HCT116 (cell line): ENCODE measurements at regions not wholly inside any gene's neighbourhood (a gene's known extent, or its start where the extent isn't known, plus 50 kb on each side); places are given as distances from the start of the nearest gene placed in this dataset.

Experiments
- ATAC-seq: fragments of 200-7000 bp; cut with Tn5 transposase; 2 replicates; pipeline ENCODE4 v1.9.1; 2020; ENCODE audit warnings: mild to moderate bottlenecking, moderate library complexity
- BruUV-seq: library from RNA; stranded (reverse); fragments of 400-500 nt; replicated peaks from 2 replicates; lab custom pipeline; 2021; lab: Mats Ljungman, UMichigan
- CTCF ChIA-PET: fragments of 300-600 bp; sonication (Branson Sonifier 250); formaldehyde crosslinking; loops from one replicate; lab custom pipeline; 2021; ENCODE audit warnings: antibody characterized with exemption; lab: Charles Lee
- POLR2A ChIA-PET: fragments of 300-600, 350-600 bp; sonication (Branson Sonifier 250); formaldehyde crosslinking; loops from one replicate; lab custom pipeline; 2021; ENCODE audit warnings: antibody characterized with exemption; lab: Charles Lee
- RAD21 ChIA-PET, 2 experiments: fragments of 300-600 bp; sonication (Branson Sonifier 250); formaldehyde crosslinking; loops; one replicate each; lab custom pipeline; 2023; ENCODE audit warnings: low total read pairs in 2 of 2; ENCODE audit not compliant: uncharacterized antibody in 2 of 2, unreplicated experiment in 2 of 2, low non-redundant PET in 1 of 2; lab: Charles Lee
- DNase-seq: peaks from one replicate; pipeline ENCODE4 v3.0.0-alpha.2; 2010; ENCODE audit warnings: low read depth, low spot score
- H2AFZ ChIP-seq: fragments of 200-600 bp; shearing (Covaris generic), sonication (generic); 2 replicates; pipeline ENCODE4 v1.6.1; 2017; ENCODE audit warnings: low read depth, mixed run types, mixed read lengths, antibody characterized with exemption, low read length; ENCODE audit not compliant: poor library complexity, severe bottlenecking
- H3K27ac ChIP-seq: 2 replicates; pipeline ENCODE4 v1.5.1; 2012; ENCODE audit warnings: low read depth, low read length
- H3K27me3 ChIP-seq: fragments of 200-600 bp; sonication (generic); 2 replicates; pipeline ENCODE4 v1.6.1; 2016; ENCODE audit warnings: mixed run types, low read length, mixed read lengths; ENCODE audit not compliant: insufficient read depth
- H3K36me3 ChIP-seq, 2 experiments: fragments of 200-500 bp in 1 of 2; fragments of 200-600 bp in 1 of 2; sonication (Bioruptor generic) in 1 of 2; sonication (generic) in 1 of 2; 2 replicates each; pipeline versions ENCODE4 v1.5.1 to v1.6.1; 2014 to 2016; ENCODE audit warnings: low read length in 2 of 2, inconsistent platforms in 1 of 2, mixed read lengths in 1 of 2, mixed run types in 1 of 2; ENCODE audit not compliant: insufficient read depth in 2 of 2, control insufficient read depth in 1 of 2
- H3K4me1 ChIP-seq, 2 experiments: fragments of 200-600 bp in 1 of 2; sonication (generic) in 1 of 2; 2 replicates each; pipeline versions ENCODE4 v1.5.1 to v1.6.1; 2012 to 2017; ENCODE audit warnings: low read length in 2 of 2, inconsistent platforms in 1 of 2, mild to moderate bottlenecking in 1 of 2, mixed read lengths in 1 of 2, mixed run types in 1 of 2, moderate library complexity in 1 of 2; ENCODE audit not compliant: insufficient read depth in 2 of 2, control insufficient read depth in 1 of 2
- H3K4me2 ChIP-seq: fragments of 200-600 bp; sonication (generic); 2 replicates; pipeline ENCODE4 v1.6.1; 2017; ENCODE audit warnings: mixed run types, low read length, mixed read lengths
- H3K4me3 ChIP-seq, 2 experiments: fragments of 200-600 bp in 1 of 2; sonication (generic) in 1 of 2; replicated peaks in 1 of 2; 2 replicates each; pipeline ENCODE4 v1.5.1; 2011 to 2016; ENCODE audit warnings: low read length in 2 of 2, control low read depth in 1 of 2, low read depth in 1 of 2, mild to moderate bottlenecking in 1 of 2, mixed read lengths in 1 of 2, mixed run types in 1 of 2
- H3K79me2 ChIP-seq: fragments of 200-600 bp; sonication (generic); 2 replicates; pipeline ENCODE4 v1.6.1; 2017; ENCODE audit warnings: mild to moderate bottlenecking, mixed run types, low read length, moderate library complexity, mixed read lengths; ENCODE audit not compliant: insufficient read depth
- H3K9ac ChIP-seq: fragments of 200-600 bp; sonication (generic); 2 replicates; pipeline ENCODE4 v1.6.1; 2016; ENCODE audit warnings: low read length, mixed read lengths
- H3K9me2 ChIP-seq: fragments of 200-600 bp; sonication (generic), shearing (Covaris generic); 2 replicates; pipeline ENCODE4 v1.6.1; 2017; ENCODE audit warnings: mixed run types, mild to moderate bottlenecking, moderate library complexity; ENCODE audit not compliant: insufficient read depth
- H3K9me3 ChIP-seq, 2 experiments: fragments of 200-500 bp in 1 of 2; fragments of 200-600 bp in 1 of 2; sonication (Bioruptor generic) in 1 of 2; sonication (generic) in 1 of 2; 2 replicates each; pipeline ENCODE4 v1.6.1; 2014 to 2017; ENCODE audit warnings: low read length in 2 of 2, mixed read lengths in 2 of 2, inconsistent platforms in 1 of 2, low read depth in 1 of 2, mild to moderate bottlenecking in 1 of 2, mixed run types in 1 of 2, moderate library complexity in 1 of 2; ENCODE audit not compliant: control insufficient read depth in 1 of 2, insufficient read depth in 1 of 2
- H4K20me1 ChIP-seq: fragments of 200-600 bp; sonication (generic), shearing (Covaris generic); 2 replicates; pipeline ENCODE4 v1.6.1; 2017; ENCODE audit warnings: mixed run types, mild to moderate bottlenecking, moderate library complexity; ENCODE audit not compliant: insufficient read depth
- EGR1 ChIP-seq: IDR thresholded peaks from 2 replicates; pipeline ENCODE4 v1.6.1; 2012; ENCODE audit warnings: low read depth
- ELF1 ChIP-seq: IDR thresholded peaks from 2 replicates; pipeline ENCODE4 v1.6.1; 2012; ENCODE audit warnings: low read depth, borderline replicate concordance
- EZH2 ChIP-seq: fragments of 200-600 bp; sonication (generic); IDR thresholded peaks from 2 replicates; pipeline ENCODE4 v1.6.1; 2017; ENCODE audit warnings: antibody characterized with exemption, mixed run types
- FOSL1 ChIP-seq: IDR thresholded peaks from 2 replicates; pipeline ENCODE4 v1.6.1; 2012; ENCODE audit warnings: low read depth
- SIN3A ChIP-seq: IDR thresholded peaks from 2 replicates; pipeline ENCODE4 v1.6.1; 2012; ENCODE audit warnings: low read depth
- ZFX ChIP-seq: fragments of 450-650 bp; IDR thresholded peaks from 2 replicates; pipeline ENCODE4 v1.6.1; 2017
- ZNF274 ChIP-seq: fragments of 200-500 bp; sonication (Bioruptor generic); IDR thresholded peaks from 2 replicates; pipeline ENCODE4 v1.6.1; 2014; ENCODE audit warnings: mild to moderate bottlenecking, low read depth, low read length, inconsistent platforms
- intact Hi-C: fragments of 100-400 bp; cut with micrococcal nuclease; formaldehyde crosslinking; loops from 2 replicates; pipeline ENCODE4 v1.10.0; 2022

DNA sequence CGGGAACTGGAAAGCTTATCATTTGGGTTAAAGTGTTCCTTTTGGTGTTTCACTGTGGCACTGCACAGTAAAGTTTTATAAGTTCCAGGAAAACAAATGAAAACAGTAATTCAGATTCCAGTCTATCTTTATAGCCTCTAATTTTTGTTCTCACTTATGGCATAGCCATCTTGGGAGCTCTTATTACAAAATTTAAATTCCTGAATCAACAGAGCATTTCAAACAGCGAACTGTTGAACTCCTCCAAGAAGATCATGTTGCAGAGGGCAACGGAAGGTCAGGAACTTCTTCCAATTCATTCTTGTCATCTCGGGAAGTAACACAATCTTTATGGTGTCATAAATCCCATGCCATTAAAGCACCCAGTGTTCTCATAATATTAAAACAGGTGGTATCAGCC, 229.1 kb downstream of the KCNC2 start:
- H3K4me2 ChIP-seq = peak overlapping the region; percentile 55
- RAD21 ChIA-PET = no interaction called here
- no peaks in the 10 kb centered on the region for H4K20me1 ChIP-seq

DNA sequence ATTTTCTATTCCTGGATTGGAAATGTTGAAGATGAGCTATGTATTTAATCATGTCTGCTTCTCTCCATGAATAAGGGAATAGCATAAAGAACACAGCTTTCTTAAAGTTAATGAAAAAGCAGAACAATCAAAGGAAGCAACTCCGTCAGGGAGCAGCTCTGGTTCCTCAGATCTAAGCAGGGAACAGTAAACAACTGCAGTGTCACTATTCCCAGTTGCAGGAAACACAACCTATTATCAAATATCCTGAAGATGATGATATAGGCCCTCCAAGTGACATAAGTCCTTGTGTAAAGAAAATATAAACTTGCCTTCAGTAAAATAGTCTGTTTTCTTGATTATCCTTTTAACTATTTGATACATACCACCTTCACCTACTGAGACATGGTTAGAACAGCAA, 228.1 kb downstream of the KCNC2 start:
- no peaks in the 10 kb centered on the region for H3K36me3 ChIP-seq
- no peaks in the 10 kb centered on the region for H4K20me1 ChIP-seq
- H3K9ac ChIP-seq = no peak overlapping the region
- no peak overlapping the region for H2AFZ ChIP-seq
- RAD21 ChIA-PET = no interaction called here
- TF ChIP-seq EGR1 = no peak
- no peak for TF ChIP-seq EZH2
- TF ChIP-seq ZNF274 = no peak
- TF ChIP-seq FOSL1 = 0 out of 2 replicates have a peak, but pooled peaks have one; percentile 4
- TF ChIP-seq, all 23 proteins: peak for 1
- H3K4me2 ChIP-seq = no peak overlapping the region
- no peak overlapping the region for H3K27ac ChIP-seq
- intact Hi-C loops = no loop called here
- DNase-seq = no peak
- H3K4me1 ChIP-seq = peaks cover 5 to 11% of the 10 kb centered on the region in 2 experiments; a peak in 2 of 4 replicates
- no peaks in the 10 kb centered on the region for H3K27me3 ChIP-seq
- no peaks in the 10 kb centered on the region for H3K9me3 ChIP-seq
- no peak overlapping the region for H3K4me3 ChIP-seq
- H3K79me2 ChIP-seq = no peaks in the 10 kb centered on the region
- POLR2A ChIA-PET = no interaction called here
- no peaks in the 10 kb centered on the region for H3K9me2 ChIP-seq
- no TSS peak for BruUV-seq
- CTCF ChIA-PET = no interaction called here
- no peak for ATAC-seq

More for the DNA sequence above, 229.1 kb downstream of the KCNC2 start:
- ChIA-PET POLR2A (no interaction called here), CTCF (no interaction called here)
- Histone ChIP-seq H2AFZ (peak overlapping the region; percentile 94), H3K9me2 (no peaks in the 10 kb centered on the region), H3K4me1 (peaks cover 5 to 11% of the 10 kb centered on the region in 2 experiments; a peak in 2 of 4 replicates), H3K27ac (no peak overlapping the region), H3K27me3 (no peaks in the 10 kb centered on the region), H3K9me3 (no peaks in the 10 kb centered on the region), H3K36me3 (no peaks in the 10 kb centered on the region), H3K79me2 (no peaks in the 10 kb centered on the region), H3K4me3 (no peak overlapping the region), H3K9ac (no peak overlapping the region)
- ATAC-seq (peak; percentile 30; the same call in 1 of the 2 replicates), DNase-seq (no peak)
- TF ChIP-seq ELF1 (no peak), ZFX (no peak), SIN3A (no peak)
- intact Hi-C loops = no loop called here
- no TSS peak for BruUV-seq
